Erythroblast (primary cell): ENCODE measurements at regions not wholly inside any gene's neighbourhood (a gene's known extent, or its start where the extent isn't known, plus 50 kb on each side); places are given as distances from the start of the nearest gene placed in this dataset.

Experiments used
- GATA1 ChIP-seq: IDR thresholded peaks from 2 replicates; pipeline ENCODE4 v1.6.1; 2011; ENCODE audit warnings: low read depth, mild to moderate bottlenecking, control low read depth, low read length, moderate library complexity
- POLR2A ChIP-seq: IDR thresholded peaks from 2 replicates; pipeline ENCODE4 v1.6.1; 2011; ENCODE audit warnings: mild to moderate bottlenecking, low read length

DNA sequence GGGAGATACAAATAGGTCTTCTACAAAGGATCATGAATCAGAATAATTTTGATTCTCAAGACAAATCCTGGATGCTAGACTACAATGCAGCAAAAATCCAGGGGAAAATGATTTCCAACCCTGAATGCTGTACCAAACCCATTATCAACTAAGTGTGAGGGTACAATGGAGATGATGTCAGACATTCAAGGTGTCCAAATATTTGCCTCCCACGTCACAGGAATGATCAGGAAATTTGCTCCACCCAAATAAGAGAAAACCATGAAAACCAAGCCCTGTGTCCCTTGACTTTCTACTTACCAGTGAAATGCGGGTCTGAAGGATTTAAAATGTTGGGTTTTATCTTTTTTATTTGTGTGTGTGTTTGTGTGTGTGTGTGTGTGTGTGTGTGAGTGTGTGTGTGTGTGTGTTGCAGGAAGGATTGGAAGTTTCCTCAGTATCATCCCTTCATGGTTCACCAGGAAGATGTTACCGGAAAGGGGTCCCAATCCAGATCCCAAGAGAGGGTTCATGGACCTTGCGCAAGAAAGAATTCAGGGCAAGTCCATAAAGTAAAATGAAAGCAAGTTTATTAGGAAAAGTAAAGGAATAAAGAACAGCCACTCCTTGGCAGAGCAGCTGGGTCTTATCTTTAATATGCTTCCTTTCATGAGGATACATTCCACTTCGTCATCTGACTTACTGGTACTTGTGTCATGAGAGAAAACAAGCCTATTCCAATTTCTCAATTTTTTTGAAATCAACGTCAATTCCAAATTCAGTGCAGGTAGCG is 61.1 kb upstream of the ID2 start:
- TF ChIP-seq POLR2A (no peak), GATA1 (no peak)
